Neuronal stem cell (in vitro differentiated cells): ENCODE measurements at regions not wholly inside any gene's neighbourhood (a gene's known extent, or its start where the extent isn't known, plus 50 kb on each side); places are given as distances from the start of the nearest gene placed in this dataset.

Experiments used
- DNase-seq: peaks from one replicate; pipeline ENCODE4 v3.0.0-alpha.2; 2013; ENCODE audit warnings: low spot score
- H2AFZ ChIP-seq: one replicate; pipeline ENCODE4 v1.6.1; 2013; ENCODE audit warnings: mild to moderate bottlenecking, low read length, inconsistent platforms
- H2AK5ac ChIP-seq: 2 replicates; pipeline ENCODE4 v1.6.1; 2013; ENCODE audit warnings: low read depth, mild to moderate bottlenecking, inconsistent platforms, low read length, moderate library complexity, mixed read lengths
- H2BK120ac ChIP-seq: 2 replicates; pipeline ENCODE4 v1.6.1; 2013; ENCODE audit warnings: low read depth, mild to moderate bottlenecking, inconsistent platforms, low read length, moderate library complexity, mixed read lengths
- H2BK12ac ChIP-seq: one replicate; pipeline ENCODE4 v1.6.1; 2013; ENCODE audit warnings: low read length, inconsistent platforms
- H2BK15ac ChIP-seq: 2 replicates; pipeline ENCODE4 v1.6.1; 2013; ENCODE audit warnings: mild to moderate bottlenecking, low read length, inconsistent platforms, mixed read lengths
- H2BK5ac ChIP-seq: one replicate; pipeline ENCODE4 v1.6.1; 2013; ENCODE audit warnings: inconsistent platforms, mild to moderate bottlenecking, low read length, moderate library complexity
- H3K14ac ChIP-seq: one replicate; pipeline ENCODE4 v1.6.1; 2013; ENCODE audit warnings: low read length, inconsistent platforms
- H3K18ac ChIP-seq: 2 replicates; pipeline ENCODE4 v1.6.1; 2013; ENCODE audit warnings: low read length, inconsistent platforms
- H3K23ac ChIP-seq: 2 replicates; pipeline ENCODE4 v1.6.1; 2013; ENCODE audit warnings: low read depth, mild to moderate bottlenecking, mixed read lengths, low read length, inconsistent platforms; ENCODE audit not compliant: poor library complexity
- H3K27ac ChIP-seq: replicated peaks from 3 replicates; pipeline ENCODE4 v1.5.1; 2013; ENCODE audit warnings: low read length, inconsistent platforms
- H3K27me3 ChIP-seq, 3 experiments: 2 replicates each; pipeline ENCODE4 v1.6.1; 2013; ENCODE audit warnings: low read length in 3 of 3, mild to moderate bottlenecking in 2 of 3, inconsistent platforms in 1 of 3, low read depth in 1 of 3, mixed read lengths in 1 of 3, moderate library complexity in 1 of 3; ENCODE audit not compliant: control insufficient read depth in 3 of 3, insufficient read depth in 3 of 3
- H3K36me3 ChIP-seq, 2 donors: replicated peaks in 1 of 2; 2 replicates each; pipeline ENCODE4 v1.6.1; 2013; ENCODE audit warnings: low read length in 2 of 2; ENCODE audit not compliant: control insufficient read depth in 2 of 2, insufficient read depth in 2 of 2
- H3K4ac ChIP-seq: 2 replicates; pipeline ENCODE4 v1.6.1; 2013; ENCODE audit warnings: inconsistent platforms, mild to moderate bottlenecking, low read length, moderate library complexity
- H3K4me1 ChIP-seq, 2 donors: 1 replicate in 1 of 2; 2 replicates in 1 of 2; pipeline ENCODE4 v1.6.1; 2013; ENCODE audit warnings: low read length in 2 of 2, low read depth in 1 of 2; ENCODE audit not compliant: control insufficient read depth in 2 of 2, insufficient read depth in 1 of 2
- H3K4me2 ChIP-seq: one replicate; pipeline ENCODE4 v1.6.1; 2013; ENCODE audit warnings: mild to moderate bottlenecking, low read length, inconsistent platforms; ENCODE audit not compliant: insufficient read depth, poor library complexity, severe bottlenecking
- H3K4me3 ChIP-seq, 2 donors: 2 replicates each; pipeline ENCODE4 v1.5.1; 2013; ENCODE audit warnings: low read length in 2 of 2, mild to moderate bottlenecking in 2 of 2, inconsistent platforms in 1 of 2, moderate library complexity in 1 of 2
- H3K79me1 ChIP-seq: one replicate; pipeline ENCODE4 v1.6.1; 2013; ENCODE audit warnings: low read depth, mild to moderate bottlenecking, inconsistent platforms, low read length, moderate library complexity
- H3K9ac ChIP-seq: one replicate; pipeline ENCODE4 v1.6.1; 2013; ENCODE audit warnings: mild to moderate bottlenecking, low read depth, low read length, inconsistent platforms; ENCODE audit not compliant: poor library complexity
- H3K9me3 ChIP-seq, 2 donors: replicated peaks in 1 of 2; 2 replicates each; pipeline versions ENCODE3 to v1.6.1; 2013; ENCODE audit warnings: low read length in 2 of 2, mild to moderate bottlenecking in 2 of 2, inconsistent platforms in 1 of 2, low read depth in 1 of 2, mixed read lengths in 1 of 2, moderate library complexity in 1 of 2; ENCODE audit not compliant: control insufficient read depth in 2 of 2, insufficient read depth in 1 of 2
- H4K8ac ChIP-seq: one replicate; pipeline ENCODE4 v1.6.1; 2013; ENCODE audit warnings: low read depth, mild to moderate bottlenecking, inconsistent platforms, low read length, moderate library complexity
- H4K91ac ChIP-seq: one replicate; pipeline ENCODE4 v1.6.1; 2013; ENCODE audit warnings: low read length, low read depth, mild to moderate bottlenecking, inconsistent platforms; ENCODE audit not compliant: poor library complexity
- WGBS, 2 donors: extraction: QIAGEN DNeasy Blood & Tissue Kit; methylation state at CpG; one replicate each; pipeline ENCODE4 v1.1.7; 2013; ENCODE audit warnings: missing lambda C conversion rate in 2 of 2, mixed read lengths in 1 of 2; ENCODE audit not compliant: insufficient read length in 2 of 2, insufficient replicate concordance in 1 of 2; ENCODE audit errors: extremely low coverage in 2 of 2; 5-methylcytosine and 5-hydroxymethylcytosine counted together

GRCh38 chr2:215571689-215572088 lies 135.8 kb upstream of the FN1 start:
- Histone ChIP-seq H3K79me1 (no peaks in the 10 kb centered on the region), H3K4me1 (no peaks in the 10 kb centered on the region), H2AFZ (no peak overlapping the region), H2AK5ac (no peak overlapping the region), H2BK12ac (no peak overlapping the region), H3K27ac (no peak overlapping the region), H2BK120ac (no peak overlapping the region), H3K23ac (no peak overlapping the region), H3K27me3 (no peaks in the 10 kb centered on the region), H3K9me3 (no peaks in the 10 kb centered on the region), H3K4me2 (no peak overlapping the region), H3K9ac (no peak overlapping the region), H3K14ac (no peak overlapping the region), H4K91ac (no peak overlapping the region), H2BK5ac (no peak overlapping the region), H2BK15ac (no peak overlapping the region), H3K4me3 (no peak overlapping the region), H3K18ac (no peak overlapping the region), H3K4ac (no peak overlapping the region), H4K8ac (no peak overlapping the region), H3K36me3 (no peaks in the 10 kb centered on the region)
- DNase-seq = no peak
- WGBS, 2 donors = no CpG with 5 or more reads among the region's 1 CpG

- H3K4me2 ChIP-seq = no peak overlapping the region
- no peak overlapping the region for H3K4ac ChIP-seq
- no peak overlapping the region for H2AFZ ChIP-seq
- peaks cover 0 to 4% of the 10 kb centered on the region in 2 donors for H3K4me1 ChIP-seq
- no peak overlapping the region for H4K8ac ChIP-seq
- no peaks in the 10 kb centered on the region for H3K36me3 ChIP-seq
- no peak overlapping the region for H3K9ac ChIP-seq
- H3K9me3 ChIP-seq = no peaks in the 10 kb centered on the region
- H4K91ac ChIP-seq = no peak overlapping the region
- H2BK120ac ChIP-seq = no peak overlapping the region
- no peak for DNase-seq
- H3K14ac ChIP-seq = no peak overlapping the region
- H3K79me1 ChIP-seq = no peaks in the 10 kb centered on the region
- no peak overlapping the region for H2BK5ac ChIP-seq
- no peak overlapping the region for H3K4me3 ChIP-seq
- H2AK5ac ChIP-seq = no peak overlapping the region
- no peak overlapping the region for H3K23ac ChIP-seq
- H3K27me3 ChIP-seq = no peaks in the 10 kb centered on the region
- WGBS, 2 donors = no CpG with 5 or more reads among the region's 5 CpGs
- H2BK15ac ChIP-seq = no peak overlapping the region
- H3K18ac ChIP-seq = no peak overlapping the region
- no peak overlapping the region for H2BK12ac ChIP-seq
- H3K27ac ChIP-seq = no peak overlapping the region
Observed at GRCh38 chr2:215567504-215567903, 131.6 kb upstream of the FN1 start.

GRCh38 chr2:215565897-215566296 lies 130.0 kb upstream of the FN1 start:
- H3K14ac ChIP-seq = no peak overlapping the region
- no peaks in the 10 kb centered on the region for H3K79me1 ChIP-seq
- no peak overlapping the region for H3K18ac ChIP-seq
- H3K4ac ChIP-seq = no peak overlapping the region
- H2BK12ac ChIP-seq = no peak overlapping the region
- H3K9me3 ChIP-seq = no peaks in the 10 kb centered on the region
- peaks cover 0 to 4% of the 10 kb centered on the region in 2 donors for H3K4me1 ChIP-seq
- H2BK5ac ChIP-seq = no peak overlapping the region
- no peak overlapping the region for H2BK120ac ChIP-seq
- no peak overlapping the region for H3K4me2 ChIP-seq
- no CpG with 5 or more reads among the region's 2 CpGs for WGBS, 2 donors
- H2BK15ac ChIP-seq = no peak overlapping the region
- H4K8ac ChIP-seq = no peak overlapping the region
- no peak overlapping the region for H3K4me3 ChIP-seq
- DNase-seq = no peak
- H4K91ac ChIP-seq = no peak overlapping the region
- H3K27ac ChIP-seq = no peak overlapping the region
- no peaks in the 10 kb centered on the region for H3K27me3 ChIP-seq
- no peak overlapping the region for H3K9ac ChIP-seq
- no peaks in the 10 kb centered on the region for H3K36me3 ChIP-seq
- H2AFZ ChIP-seq = no peak overlapping the region
- H3K23ac ChIP-seq = no peak overlapping the region
- no peak overlapping the region for H2AK5ac ChIP-seq

- no peaks in the 10 kb centered on the region for H3K36me3 ChIP-seq
- H3K4me2 ChIP-seq = no peak overlapping the region
- no peak overlapping the region for H3K23ac ChIP-seq
- DNase-seq = no peak
- H3K18ac ChIP-seq = no peak overlapping the region
- H3K4me1 ChIP-seq = peaks cover 0 to 2% of the 10 kb centered on the region in 2 donors
- H2BK5ac ChIP-seq = no peak overlapping the region
- no peak overlapping the region for H3K4ac ChIP-seq
- H4K8ac ChIP-seq = no peak overlapping the region
- H2AFZ ChIP-seq = no peak overlapping the region
- no peak overlapping the region for H3K14ac ChIP-seq
- H4K91ac ChIP-seq = no peak overlapping the region
- no peak overlapping the region for H2AK5ac ChIP-seq
- no peak overlapping the region for H3K9ac ChIP-seq
- no peak overlapping the region for H3K27ac ChIP-seq
- H2BK120ac ChIP-seq = no peak overlapping the region
- no peak overlapping the region for H3K4me3 ChIP-seq
- no peaks in the 10 kb centered on the region for H3K9me3 ChIP-seq
- no peaks in the 10 kb centered on the region for H3K79me1 ChIP-seq
- no peak overlapping the region for H2BK12ac ChIP-seq
- WGBS, 2 donors = no CpG with 5 or more reads among the region's 2 CpGs
- no peaks in the 10 kb centered on the region for H3K27me3 ChIP-seq
- no peak overlapping the region for H2BK15ac ChIP-seq
Observed at GRCh38 chr2:215557701-215558100, 121.8 kb upstream of the FN1 start.
